CD14-positive monocyte (primary cell): ENCODE measurements at regions not wholly inside any gene's neighbourhood (a gene's known extent, or its start where the extent isn't known, plus 50 kb on each side); places are given as distances from the start of the nearest gene placed in this dataset.

ENCODE experiments used
- DNase-seq, 3 donors: peaks; one replicate each; pipeline ENCODE4 v3.0.0-alpha.2; 2011 to 2022
- H2AFZ ChIP-seq: 2 replicates; pipeline ENCODE4 v1.6.0; 2012; ENCODE audit warnings: mild to moderate bottlenecking, low read depth, low read length, inconsistent platforms; ENCODE audit not compliant: insufficient read depth, poor library complexity, severe bottlenecking
- H3K27ac ChIP-seq, 2 donors: 1 replicate in 1 of 2; 2 replicates in 1 of 2; pipeline ENCODE4 v1.5.1; 2012 to 2013; ENCODE audit warnings: low read length in 2 of 2, control low read depth in 1 of 2, inconsistent platforms in 1 of 2, low read depth in 1 of 2, mild to moderate bottlenecking in 1 of 2
- H3K27me3 ChIP-seq, 2 donors: one replicate each; pipeline versions ENCODE4 v1.6.0 to v1.6.1; 2011 to 2013; ENCODE audit warnings: low read length in 2 of 2; ENCODE audit not compliant: control insufficient read depth in 2 of 2, insufficient read depth in 2 of 2
- H3K36me3 ChIP-seq, 2 donors: replicated peaks in 1 of 2; 1 replicate in 1 of 2; 2 replicates in 1 of 2; pipeline versions ENCODE4 v1.5.1 to v1.6.1; 2012 to 2013; ENCODE audit warnings: low read length in 2 of 2, control low read depth in 1 of 2, inconsistent platforms in 1 of 2, mild to moderate bottlenecking in 1 of 2; ENCODE audit not compliant: insufficient read depth in 2 of 2, control insufficient read depth in 1 of 2
- H3K4me1 ChIP-seq, 2 donors: 1 replicate in 1 of 2; 2 replicates in 1 of 2; pipeline versions ENCODE4 v1.5.1 to v1.6.1; 2012 to 2013; ENCODE audit warnings: low read length in 2 of 2, control low read depth in 1 of 2, inconsistent platforms in 1 of 2, mild to moderate bottlenecking in 1 of 2, moderate library complexity in 1 of 2; ENCODE audit not compliant: insufficient read depth in 2 of 2, control insufficient read depth in 1 of 2
- H3K4me2 ChIP-seq: replicated peaks from 2 replicates; pipeline ENCODE3; 2012; ENCODE audit warnings: low read length, moderate library complexity, mild to moderate bottlenecking; ENCODE audit not compliant: poor library complexity, severe bottlenecking; ENCODE audit errors: extremely low read depth
- H3K4me3 ChIP-seq, 3 experiments: fragments of 200-600 bp in 1 of 3; sonication (generic) in 1 of 3; replicated peaks in 1 of 3; 1 replicate in 2 of 3; 2 replicates in 1 of 3; pipeline ENCODE4 v1.5.1; 2011 to 2013; ENCODE audit warnings: low read length in 3 of 3, mild to moderate bottlenecking in 3 of 3, control low read depth in 2 of 3, low read depth in 2 of 3, inconsistent platforms in 1 of 3, moderate library complexity in 1 of 3
- H3K79me2 ChIP-seq: 2 replicates; pipeline ENCODE4 v1.6.0; 2012; ENCODE audit warnings: mild to moderate bottlenecking, control low read depth, inconsistent platforms, low read length, moderate library complexity; ENCODE audit not compliant: insufficient read depth
- H3K9ac ChIP-seq: 2 replicates; pipeline ENCODE4 v1.6.0; 2017; ENCODE audit warnings: low read length, mild to moderate bottlenecking; ENCODE audit not compliant: insufficient read depth, poor library complexity, severe bottlenecking
- H3K9me3 ChIP-seq, 2 donors: replicated peaks in 1 of 2; 1 replicate in 1 of 2; 2 replicates in 1 of 2; pipeline versions ENCODE4 v1.5.1 to v1.6.1; 2012 to 2013; ENCODE audit warnings: low read length in 2 of 2, control low read depth in 1 of 2; ENCODE audit not compliant: control insufficient read depth in 1 of 2, insufficient read depth in 1 of 2
- H4K20me1 ChIP-seq: 2 replicates; pipeline ENCODE4 v1.6.0; 2012; ENCODE audit warnings: mild to moderate bottlenecking, low read length, control low read depth, moderate library complexity; ENCODE audit not compliant: insufficient read depth
- H3K27ac Mint-ChIP-seq, 7 donors: one replicate each; pipeline ENCODE4 v1.8.0; 2020; ENCODE audit warnings: mild to moderate bottlenecking in 7 of 7, mixed read lengths in 7 of 7, moderate library complexity in 6 of 7, inconsistent platforms in 2 of 7
- H3K27me3 Mint-ChIP-seq, 3 donors: one replicate each; pipeline ENCODE4 v1.8.0; 2021 to 2022; ENCODE audit warnings: low read depth in 3 of 3, mild to moderate bottlenecking in 3 of 3, mixed read lengths in 3 of 3, moderate library complexity in 3 of 3, inconsistent platforms in 1 of 3
- H3K36me3 Mint-ChIP-seq, 2 donors: one replicate each; pipeline ENCODE4 v1.8.0; 2020; ENCODE audit warnings: mixed read lengths in 2 of 2, inconsistent platforms in 1 of 2, mild to moderate bottlenecking in 1 of 2
- H3K4me1 Mint-ChIP-seq: one replicate; pipeline ENCODE4 v1.8.0; 2020; ENCODE audit warnings: mild to moderate bottlenecking, mixed read lengths
- H3K4me3 Mint-ChIP-seq, 2 donors: one replicate each; pipeline ENCODE4 v1.8.0; 2020; ENCODE audit warnings: mild to moderate bottlenecking in 2 of 2, mixed read lengths in 2 of 2, moderate library complexity in 1 of 2
- H3K9me3 Mint-ChIP-seq, 7 donors: one replicate each; pipeline ENCODE4 v1.8.0; 2020 to 2022; ENCODE audit warnings: mixed read lengths in 7 of 7, mild to moderate bottlenecking in 6 of 7, moderate library complexity in 6 of 7, inconsistent platforms in 2 of 7
- WGBS: methylation state at CpG from one replicate; pipeline ENCODE4 v1.1.5; 2013; ENCODE audit warnings: missing lambda C conversion rate; ENCODE audit not compliant: insufficient coverage; 5-methylcytosine and 5-hydroxymethylcytosine counted together
- intact Hi-C, 2 donors: fragments of 100-400 bp; cut with micrococcal nuclease; formaldehyde crosslinking; loops; one replicate each; pipeline versions ENCODE4 v1.15.0 to v1.15.1; 2023
- TF ChIP-seq, protein P1 (sequence below): fragments of 200-600 bp; IDR thresholded peaks from one replicate; pipeline ENCODE4 v1.8.0; 2022; ENCODE audit warnings: antibody characterized with exemption, mild to moderate bottlenecking

DNA sequence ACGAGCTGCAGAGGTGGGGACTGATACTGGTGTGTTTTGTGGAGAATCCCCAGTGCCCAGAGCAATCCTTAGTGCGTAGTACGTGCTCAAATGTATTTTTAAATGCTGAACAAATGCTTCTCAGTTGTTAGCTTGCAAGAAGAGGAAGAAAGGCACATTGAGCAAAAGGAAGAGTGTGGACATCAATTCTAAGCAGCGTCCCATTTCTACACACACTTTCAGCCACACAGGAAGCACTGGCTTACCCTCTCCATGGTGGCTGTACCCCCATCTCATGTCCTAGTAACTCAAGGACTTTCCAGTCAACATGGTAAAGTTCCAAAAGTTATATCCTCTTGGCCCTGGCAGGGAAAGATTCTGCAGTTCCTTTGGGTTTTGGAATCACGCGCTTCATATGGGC is 98.8 kb upstream of the NXT1 start:
- DNase-seq = no peak
- H3K9me3 ChIP-seq = peaks cover 11 to 13% of the 10 kb centered on the region in 2 donors
- Mint-ChIP-seq H3K4me1 (peaks cover 22% of the 10 kb centered on the region), H3K4me3 (no peak overlapping the region), H3K36me3 (peaks cover 2 to 6% of the 10 kb centered on the region in 2 donors), H3K9me3 (peaks cover 6 to 15% (median 10%) of the 10 kb centered on the region in 7 donors), H3K27me3 (peaks cover 0 to 4% (median 4%) of the 10 kb centered on the region in 3 donors), H3K27ac (no peak overlapping the region)
- intact Hi-C loops = no loop called here
- no peaks in the 10 kb centered on the region for H4K20me1 ChIP-seq
- TF ChIP-seq, protein P1, sequence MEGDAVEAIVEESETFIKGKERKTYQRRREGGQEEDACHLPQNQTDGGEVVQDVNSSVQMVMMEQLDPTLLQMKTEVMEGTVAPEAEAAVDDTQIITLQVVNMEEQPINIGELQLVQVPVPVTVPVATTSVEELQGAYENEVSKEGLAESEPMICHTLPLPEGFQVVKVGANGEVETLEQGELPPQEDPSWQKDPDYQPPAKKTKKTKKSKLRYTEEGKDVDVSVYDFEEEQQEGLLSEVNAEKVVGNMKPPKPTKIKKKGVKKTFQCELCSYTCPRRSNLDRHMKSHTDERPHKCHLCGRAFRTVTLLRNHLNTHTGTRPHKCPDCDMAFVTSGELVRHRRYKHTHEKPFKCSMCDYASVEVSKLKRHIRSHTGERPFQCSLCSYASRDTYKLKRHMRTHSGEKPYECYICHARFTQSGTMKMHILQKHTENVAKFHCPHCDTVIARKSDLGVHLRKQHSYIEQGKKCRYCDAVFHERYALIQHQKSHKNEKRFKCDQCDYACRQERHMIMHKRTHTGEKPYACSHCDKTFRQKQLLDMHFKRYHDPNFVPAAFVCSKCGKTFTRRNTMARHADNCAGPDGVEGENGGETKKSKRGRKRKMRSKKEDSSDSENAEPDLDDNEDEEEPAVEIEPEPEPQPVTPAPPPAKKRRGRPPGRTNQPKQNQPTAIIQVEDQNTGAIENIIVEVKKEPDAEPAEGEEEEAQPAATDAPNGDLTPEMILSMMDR = no peak
- no peaks in the 10 kb centered on the region for H3K36me3 ChIP-seq
- no peaks in the 10 kb centered on the region for H3K79me2 ChIP-seq
- 51% methylated on average over 6 of the region's 6 CpGs for WGBS
- peaks cover 6 to 11% of the 10 kb centered on the region in 2 donors for H3K4me1 ChIP-seq
- no peak overlapping the region for H3K9ac ChIP-seq
- no peak overlapping the region for H3K4me2 ChIP-seq
- no peak overlapping the region for H3K27ac ChIP-seq
- H2AFZ ChIP-seq = no peak overlapping the region
- no peak overlapping the region for H3K4me3 ChIP-seq
- no peaks in the 10 kb centered on the region for H3K27me3 ChIP-seq

DNA sequence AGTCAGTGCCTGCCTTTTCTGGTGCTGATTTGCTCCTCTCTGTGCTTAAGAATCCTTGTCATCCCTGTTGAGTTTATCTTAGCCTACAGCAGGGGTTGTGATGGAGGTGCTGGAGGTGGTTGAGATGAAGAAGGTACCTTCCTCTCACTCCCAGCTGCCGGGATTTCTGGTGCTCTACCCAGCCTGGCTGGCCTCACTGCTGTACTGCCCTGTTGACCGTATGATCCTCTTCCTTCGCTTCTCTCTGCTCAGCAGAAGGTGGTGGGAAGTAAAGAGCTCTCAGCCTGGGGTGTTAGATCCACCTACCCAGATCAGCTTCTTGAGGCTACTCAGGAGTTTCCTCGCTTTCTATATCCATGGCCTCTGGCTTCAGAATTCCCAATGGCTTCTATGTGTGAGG is 101.0 kb upstream of the NXT1 start:
- intact Hi-C loops = loop anchor here in 1 of 2 donors (5.0 to 10.0 kb wide), 2 partner anchors 83 to 565 kb away; no protein-coding TSS in a partner anchor
- WGBS = 90% methylated on average over 2 of the region's 4 CpGs
- H3K4me2 ChIP-seq = no peak overlapping the region
- Mint-ChIP-seq H3K27me3 (peaks cover 0 to 5% (median 2%) of the 10 kb centered on the region in 3 donors), H3K4me1 (peaks cover 32% of the 10 kb centered on the region), H3K36me3 (peaks cover 2 to 6% of the 10 kb centered on the region in 2 donors), H3K9me3 (peaks cover 6 to 15% (median 10%) of the 10 kb centered on the region in 7 donors), H3K27ac (no peak overlapping the region), H3K4me3 (no peak overlapping the region)
- no peak overlapping the region for H3K9ac ChIP-seq
- H3K36me3 ChIP-seq = no peaks in the 10 kb centered on the region
- H3K27me3 ChIP-seq = no peaks in the 10 kb centered on the region
- H3K9me3 ChIP-seq = peaks cover 11 to 13% of the 10 kb centered on the region in 2 donors
- no peaks in the 10 kb centered on the region for H4K20me1 ChIP-seq
- no peak overlapping the region for H2AFZ ChIP-seq
- TF ChIP-seq, protein P1 = no peak
- no peak overlapping the region for H3K4me3 ChIP-seq
- DNase-seq = no peak
- H3K27ac ChIP-seq = no peak overlapping the region
- peaks cover 6 to 20% of the 10 kb centered on the region in 2 donors for H3K4me1 ChIP-seq
- H3K79me2 ChIP-seq = no peaks in the 10 kb centered on the region
